CD4-positive, alpha-beta T cell treated with Interleukin-2 at 100 ng/mL for 4 hours (primary cell): ENCODE measurements at regions not wholly inside any gene's neighbourhood (a gene's known extent, or its start where the extent isn't known, plus 50 kb on each side); places are given as distances from the start of the nearest gene placed in this dataset.

Source experiments
- DNase-seq: peaks from one replicate; pipeline ENCODE4 v3.0.0-alpha.2; 2020; ENCODE audit warnings: low spot score

DNA sequence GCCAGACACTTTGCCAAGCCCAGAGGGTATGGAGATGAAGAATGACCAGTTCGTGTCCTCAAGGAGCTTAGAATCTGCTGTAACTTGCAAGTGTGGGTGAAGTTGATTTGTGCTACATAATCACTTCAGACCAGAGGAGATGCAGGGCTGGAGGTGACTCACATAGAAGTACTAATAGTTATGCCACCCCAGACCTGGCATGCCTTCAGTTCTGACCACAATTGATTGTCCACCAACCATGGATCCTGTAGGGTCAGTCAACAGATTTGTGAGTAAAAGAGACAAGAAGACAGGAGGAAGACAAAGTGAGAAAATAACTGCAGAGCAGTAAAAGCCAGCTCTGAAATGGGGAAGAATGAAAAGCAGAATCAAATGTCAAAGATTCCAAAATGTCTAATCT, 51.2 kb upstream of the BMPER start:
- no peak for DNase-seq

DNA sequence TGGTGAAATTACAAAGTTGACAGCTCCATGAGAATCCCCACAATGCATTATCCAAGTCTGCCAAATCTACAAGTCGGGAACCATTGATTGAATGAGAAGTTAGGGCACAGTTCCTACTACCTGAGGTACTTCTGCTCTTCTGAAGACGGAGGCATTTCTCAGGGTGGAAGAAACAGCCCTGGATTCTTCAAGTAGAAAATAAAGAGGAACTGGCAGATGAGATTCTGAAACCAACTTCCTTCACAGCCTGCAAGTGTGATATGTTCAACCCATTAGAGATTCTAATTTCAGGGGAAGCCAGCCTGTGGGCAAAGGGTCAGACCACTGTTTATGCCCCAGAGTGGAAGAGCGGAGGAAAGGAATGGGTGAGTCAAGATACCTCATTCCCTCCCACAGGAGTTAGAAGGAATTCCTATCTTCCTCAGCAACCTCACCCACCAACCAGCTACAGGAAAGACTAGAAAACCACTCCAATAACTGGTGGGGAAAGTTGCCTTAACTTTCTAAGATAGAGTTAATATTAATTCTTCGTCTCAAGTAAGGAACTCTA, 50.5 kb upstream of the BMPER start:
- DNase-seq = no peak
